GM12872 (cell line): ENCODE measurements at regions not wholly inside any gene's neighbourhood (a gene's known extent, or its start where the extent isn't known, plus 50 kb on each side); places are given as distances from the start of the nearest gene placed in this dataset.

Source experiments
- CTCF ChIP-seq: IDR thresholded peaks from 3 replicates; pipeline ENCODE4 v1.5.1; 2011; ENCODE audit warnings: low read depth, mild to moderate bottlenecking, low read length, moderate library complexity; ENCODE audit not compliant: insufficient read depth

DNA sequence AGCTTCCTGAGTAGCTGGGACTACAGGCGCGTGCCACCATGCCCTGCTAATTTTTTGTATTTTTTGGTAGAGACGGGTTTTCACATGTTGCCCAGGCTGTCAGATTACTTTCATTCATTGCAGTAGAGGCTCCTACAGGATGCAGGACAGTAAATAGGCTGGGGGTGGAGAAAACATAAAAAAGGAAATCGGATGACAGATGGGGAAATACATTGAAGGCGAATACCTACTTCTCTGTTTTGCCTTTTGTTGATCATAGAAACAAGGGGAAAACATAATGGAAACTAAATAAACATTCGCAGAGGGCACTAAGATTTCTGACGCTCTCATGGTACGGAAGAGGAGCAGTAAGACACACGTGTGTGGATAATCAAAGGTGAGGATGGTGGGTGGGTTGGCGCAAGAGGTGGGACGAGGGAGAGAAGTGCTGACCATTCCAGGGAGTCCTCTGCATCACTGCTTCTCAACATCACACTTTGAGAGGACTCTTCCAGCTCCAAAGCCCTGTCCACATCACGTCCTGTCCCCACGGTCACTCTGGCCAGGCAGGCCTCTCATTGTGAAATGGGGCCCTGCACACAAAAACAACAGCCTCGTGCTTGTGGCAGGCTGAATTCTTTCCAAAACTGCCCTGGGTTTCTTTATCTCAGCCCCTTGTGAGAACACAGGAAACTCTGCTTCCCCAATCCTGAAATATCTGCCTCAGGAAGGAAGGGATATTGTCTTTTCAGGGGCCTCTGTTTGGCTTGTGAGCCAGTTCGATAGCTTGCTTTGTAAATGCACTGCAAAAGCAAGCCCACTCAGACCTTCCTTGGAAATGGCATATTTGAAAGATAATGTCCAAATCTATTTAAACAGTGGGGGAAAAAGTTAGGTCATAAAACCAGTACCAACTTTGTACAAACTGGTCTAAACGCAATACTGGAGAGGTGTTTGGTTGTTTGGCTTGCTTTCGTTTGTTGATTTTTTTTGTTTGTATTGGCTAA is 188.5 kb downstream of the FOXO1 start:
- TF ChIP-seq CTCF: no peak

DNA sequence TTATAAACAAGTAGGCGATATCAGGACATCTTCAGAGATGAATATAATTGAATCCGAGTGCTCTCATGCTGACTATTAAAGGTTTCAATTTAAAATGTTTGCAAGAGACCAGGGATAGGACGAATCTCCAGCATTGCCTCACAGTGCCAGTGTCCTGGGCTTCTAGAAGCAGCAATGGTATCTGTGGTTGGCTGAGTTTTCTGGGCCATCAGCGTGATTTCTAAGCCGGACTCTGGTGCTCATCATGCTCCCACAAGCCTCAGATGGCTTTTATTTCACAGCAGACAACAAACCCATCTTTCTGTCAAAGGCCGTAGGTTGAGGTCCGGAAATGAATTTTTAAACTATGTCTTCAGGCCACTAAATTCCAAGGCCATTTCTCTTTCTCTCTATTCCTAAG is 187.7 kb downstream of the FOXO1 start:
- TF ChIP-seq CTCF: no peak

- no peak for TF ChIP-seq CTCF
Observed at GRCh38 chr13:40479196-40479845, 187.1 kb downstream of the FOXO1 start.

DNA sequence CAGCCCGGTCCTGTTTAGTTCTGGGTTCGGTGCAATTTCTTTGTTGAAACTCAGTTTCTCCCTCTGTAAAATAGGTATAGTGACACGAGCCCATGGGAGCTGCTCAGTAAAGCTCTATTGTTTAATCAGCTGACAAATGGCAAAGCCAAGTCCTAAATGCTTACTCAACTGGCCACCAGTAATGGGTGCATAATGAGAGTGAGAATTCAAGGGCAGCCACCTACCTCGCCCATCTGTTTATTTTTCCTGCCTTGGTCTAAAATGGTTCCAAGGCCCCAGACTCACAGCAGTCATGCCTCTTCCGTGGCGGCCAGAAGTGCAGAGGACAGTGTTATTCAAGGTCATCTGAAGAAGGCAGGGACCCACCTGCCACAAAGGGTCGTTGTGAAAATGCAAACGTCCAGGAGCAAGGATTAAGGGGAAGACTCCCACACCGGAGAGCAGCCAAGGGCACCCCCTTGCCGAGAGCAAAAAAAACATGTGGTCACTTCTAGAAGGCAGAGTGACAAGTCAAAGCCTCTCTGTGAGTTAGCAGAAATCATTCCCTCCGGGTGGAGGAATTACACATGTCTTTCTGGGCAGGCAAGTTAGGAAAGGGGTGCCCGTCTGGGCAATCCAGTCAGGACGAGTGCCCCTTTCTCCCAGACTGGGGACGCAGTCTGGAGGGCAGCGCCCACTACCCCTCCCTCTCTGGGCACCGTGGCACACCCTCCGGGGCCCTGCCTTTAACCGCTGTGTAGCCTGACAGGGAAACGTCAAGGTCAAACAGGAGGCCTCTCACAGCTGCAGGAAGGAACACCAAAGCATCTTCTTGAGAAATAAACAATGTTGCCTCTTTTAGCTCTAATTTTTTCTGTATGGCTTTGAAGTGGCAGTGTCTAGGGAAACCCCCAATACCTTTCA is 186.2 kb downstream of the FOXO1 start:
- no peak for TF ChIP-seq CTCF

DNA sequence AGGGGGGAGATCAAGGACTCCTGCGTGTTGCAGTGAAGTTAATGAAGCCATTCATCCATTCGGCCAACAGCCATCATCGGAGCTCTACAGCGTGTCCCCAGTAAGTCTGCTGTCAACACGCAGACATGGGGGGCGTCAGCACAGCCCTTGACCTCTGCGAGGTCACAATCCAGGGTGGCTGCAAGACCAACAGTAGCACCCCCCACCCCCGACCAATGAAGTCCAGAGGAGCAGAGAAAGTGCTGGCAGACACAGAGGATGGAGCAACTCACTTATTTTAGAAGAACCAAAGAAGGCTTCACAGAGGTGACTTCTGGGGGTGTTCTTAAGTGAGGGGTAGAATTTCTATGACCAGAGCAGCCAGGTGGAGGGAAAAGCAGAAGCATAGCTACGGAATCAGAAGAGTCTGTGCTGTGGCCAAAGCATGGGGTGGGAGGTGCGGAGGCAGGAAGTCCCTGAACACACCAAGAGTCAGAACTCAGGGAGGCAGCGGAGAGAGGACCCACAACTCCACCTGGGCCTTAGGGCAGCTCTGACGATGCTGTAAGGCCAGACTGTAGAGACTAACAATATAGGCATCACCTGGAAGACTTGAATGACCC is 185.4 kb downstream of the FOXO1 start:
- no peak for TF ChIP-seq CTCF

DNA sequence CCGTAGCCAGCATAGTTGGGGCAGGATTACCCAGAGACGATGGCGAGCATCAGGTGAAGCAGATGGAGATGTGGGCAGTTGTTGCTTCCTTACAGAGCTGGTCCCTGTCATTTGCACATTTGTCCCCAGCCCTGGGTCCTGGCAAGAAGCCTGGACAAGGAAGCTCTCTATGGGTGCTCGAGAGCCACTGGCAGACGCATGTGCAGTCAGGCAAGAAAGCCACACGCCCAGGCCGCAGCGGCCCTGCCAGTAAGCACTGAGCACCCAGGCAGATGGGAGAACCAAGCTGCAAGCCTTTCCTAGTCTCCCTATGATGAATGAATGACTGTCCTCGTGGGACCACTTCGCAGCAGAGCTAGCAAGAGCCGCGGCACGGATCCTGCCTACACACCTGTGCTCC is 182.8 kb downstream of the FOXO1 start:
- no peak for TF ChIP-seq CTCF
